ENCODE measurements at regions not wholly inside any gene's neighbourhood (a gene's known extent, or its start where the extent isn't known, plus 50 kb on each side); places are given as distances from the start of the nearest gene placed in this dataset.

DNA sequence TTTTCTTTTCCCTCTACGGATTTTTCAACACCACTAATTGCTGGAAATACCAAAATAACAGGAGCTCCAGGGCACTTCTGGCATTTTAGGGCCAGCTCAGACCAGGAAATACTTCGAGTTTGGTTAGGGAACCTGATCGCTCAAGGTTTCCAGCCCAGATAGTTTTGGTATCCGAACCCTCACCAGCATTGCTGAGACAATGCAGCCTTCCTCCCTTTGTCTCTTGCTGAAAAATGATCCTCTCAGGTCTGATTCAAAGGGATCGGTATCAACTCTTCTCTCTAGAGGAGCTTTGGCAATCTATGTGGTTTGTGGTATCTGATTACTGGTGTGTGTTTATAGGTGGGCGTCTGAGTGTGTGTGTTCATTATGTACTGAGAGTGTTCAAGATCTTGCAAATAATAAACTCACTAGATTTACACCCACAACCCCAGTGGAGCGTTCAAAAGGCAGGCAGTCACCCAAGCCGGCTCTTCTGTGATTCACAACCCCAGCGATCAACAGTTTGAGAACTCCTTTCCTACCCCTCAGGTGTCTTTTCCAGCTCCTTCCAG, 122.8 kb upstream of the EGFLAM start:
- TF ChIP-seq, protein P1, sequence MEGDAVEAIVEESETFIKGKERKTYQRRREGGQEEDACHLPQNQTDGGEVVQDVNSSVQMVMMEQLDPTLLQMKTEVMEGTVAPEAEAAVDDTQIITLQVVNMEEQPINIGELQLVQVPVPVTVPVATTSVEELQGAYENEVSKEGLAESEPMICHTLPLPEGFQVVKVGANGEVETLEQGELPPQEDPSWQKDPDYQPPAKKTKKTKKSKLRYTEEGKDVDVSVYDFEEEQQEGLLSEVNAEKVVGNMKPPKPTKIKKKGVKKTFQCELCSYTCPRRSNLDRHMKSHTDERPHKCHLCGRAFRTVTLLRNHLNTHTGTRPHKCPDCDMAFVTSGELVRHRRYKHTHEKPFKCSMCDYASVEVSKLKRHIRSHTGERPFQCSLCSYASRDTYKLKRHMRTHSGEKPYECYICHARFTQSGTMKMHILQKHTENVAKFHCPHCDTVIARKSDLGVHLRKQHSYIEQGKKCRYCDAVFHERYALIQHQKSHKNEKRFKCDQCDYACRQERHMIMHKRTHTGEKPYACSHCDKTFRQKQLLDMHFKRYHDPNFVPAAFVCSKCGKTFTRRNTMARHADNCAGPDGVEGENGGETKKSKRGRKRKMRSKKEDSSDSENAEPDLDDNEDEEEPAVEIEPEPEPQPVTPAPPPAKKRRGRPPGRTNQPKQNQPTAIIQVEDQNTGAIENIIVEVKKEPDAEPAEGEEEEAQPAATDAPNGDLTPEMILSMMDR (conservative IDR thresholded peaks at IDR 0.05; ENCODE audit: low read length): no peak
- TF ChIP-seq EZH2phosphoT487 (IDR thresholded peaks at IDR 0.05; ENCODE audit: borderline replicate concordance, low read depth, low read length): no peak

Measured in OCI-LY7 (cell line).